Glutamatergic neuron (in vitro differentiated cells): ENCODE measurements at regions not wholly inside any gene's neighbourhood (a gene's known extent, or its start where the extent isn't known, plus 50 kb on each side); places are given as distances from the start of the nearest gene placed in this dataset.

Source experiments
- DNase-seq: peaks from one replicate; pipeline ENCODE4 v3.0.0; 2022
- H3K27ac Mint-ChIP-seq: one replicate; pipeline ENCODE4 v1.8.0; 2020; ENCODE audit warnings: mild to moderate bottlenecking, mixed read lengths, inconsistent platforms; ENCODE audit not compliant: unreplicated experiment
- H3K27me3 Mint-ChIP-seq: one replicate; pipeline ENCODE4 v1.8.0; 2020; ENCODE audit warnings: mild to moderate bottlenecking, moderate library complexity, mixed read lengths, inconsistent platforms; ENCODE audit not compliant: unreplicated experiment
- H3K36me3 Mint-ChIP-seq: one replicate; pipeline ENCODE4 v1.8.0; 2020; ENCODE audit warnings: mild to moderate bottlenecking, mixed read lengths, inconsistent platforms; ENCODE audit not compliant: unreplicated experiment
- H3K4me1 Mint-ChIP-seq: one replicate; pipeline ENCODE4 v1.8.0; 2020; ENCODE audit warnings: mild to moderate bottlenecking, low read depth, mixed read lengths, inconsistent platforms; ENCODE audit not compliant: unreplicated experiment
- H3K4me3 Mint-ChIP-seq: one replicate; pipeline ENCODE4 v1.8.0; 2020; ENCODE audit warnings: mild to moderate bottlenecking, mixed read lengths, inconsistent platforms; ENCODE audit not compliant: unreplicated experiment
- H3K9me3 Mint-ChIP-seq: one replicate; pipeline ENCODE4 v1.8.0; 2020; ENCODE audit warnings: mild to moderate bottlenecking, moderate library complexity, mixed read lengths, inconsistent platforms; ENCODE audit not compliant: unreplicated experiment
- TF ChIP-seq, protein P1 (sequence below): fragments of 200-600 bp; sonication (generic); IDR thresholded peaks from one replicate; pipeline ENCODE4 v1.5.0; 2021; ENCODE audit not compliant: partially characterized antibody, unreplicated experiment

GRCh38 chr1:81558291-81559076 lies 242.2 kb upstream of the ADGRL2 start:
- Mint-ChIP-seq H3K27me3 (no peaks in the 10 kb centered on the region), H3K27ac (no peak overlapping the region), H3K36me3 (no peaks in the 10 kb centered on the region), H3K4me1 (no peaks in the 10 kb centered on the region), H3K4me3 (no peak overlapping the region), H3K9me3 (no peaks in the 10 kb centered on the region)
- DNase-seq: no peak
- TF ChIP-seq, protein P1, sequence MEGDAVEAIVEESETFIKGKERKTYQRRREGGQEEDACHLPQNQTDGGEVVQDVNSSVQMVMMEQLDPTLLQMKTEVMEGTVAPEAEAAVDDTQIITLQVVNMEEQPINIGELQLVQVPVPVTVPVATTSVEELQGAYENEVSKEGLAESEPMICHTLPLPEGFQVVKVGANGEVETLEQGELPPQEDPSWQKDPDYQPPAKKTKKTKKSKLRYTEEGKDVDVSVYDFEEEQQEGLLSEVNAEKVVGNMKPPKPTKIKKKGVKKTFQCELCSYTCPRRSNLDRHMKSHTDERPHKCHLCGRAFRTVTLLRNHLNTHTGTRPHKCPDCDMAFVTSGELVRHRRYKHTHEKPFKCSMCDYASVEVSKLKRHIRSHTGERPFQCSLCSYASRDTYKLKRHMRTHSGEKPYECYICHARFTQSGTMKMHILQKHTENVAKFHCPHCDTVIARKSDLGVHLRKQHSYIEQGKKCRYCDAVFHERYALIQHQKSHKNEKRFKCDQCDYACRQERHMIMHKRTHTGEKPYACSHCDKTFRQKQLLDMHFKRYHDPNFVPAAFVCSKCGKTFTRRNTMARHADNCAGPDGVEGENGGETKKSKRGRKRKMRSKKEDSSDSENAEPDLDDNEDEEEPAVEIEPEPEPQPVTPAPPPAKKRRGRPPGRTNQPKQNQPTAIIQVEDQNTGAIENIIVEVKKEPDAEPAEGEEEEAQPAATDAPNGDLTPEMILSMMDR: no peak

GRCh38 chr1:81556968-81557367 lies 243.8 kb upstream of the ADGRL2 start:
- no peaks in the 10 kb centered on the region for H3K36me3 Mint-ChIP-seq
- no peaks in the 10 kb centered on the region for H3K27me3 Mint-ChIP-seq
- H3K9me3 Mint-ChIP-seq: no peaks in the 10 kb centered on the region

GRCh38 chr1:81554534-81554933 lies 246.2 kb upstream of the ADGRL2 start:
- no peak overlapping the region for H3K4me3 Mint-ChIP-seq

More at GRCh38 chr1:81556968-81557367, 243.8 kb upstream of the ADGRL2 start:
- no peak for DNase-seq
- Mint-ChIP-seq H3K4me3 (no peak overlapping the region), H3K4me1 (no peaks in the 10 kb centered on the region), H3K27ac (no peak overlapping the region)
- TF ChIP-seq, protein P1: no peak

GRCh38 chr1:81554108-81554507 lies 246.6 kb upstream of the ADGRL2 start:
- H3K27ac Mint-ChIP-seq: no peak overlapping the region
- TF ChIP-seq, protein P1: no peak
- H3K4me1 Mint-ChIP-seq: peaks cover 6% of the 10 kb centered on the region
- no peaks in the 10 kb centered on the region for H3K9me3 Mint-ChIP-seq
- no peak overlapping the region for H3K4me3 Mint-ChIP-seq
- no peaks in the 10 kb centered on the region for H3K27me3 Mint-ChIP-seq
- H3K36me3 Mint-ChIP-seq: no peaks in the 10 kb centered on the region
- DNase-seq: no peak

More at GRCh38 chr1:81554534-81554933, 246.2 kb upstream of the ADGRL2 start:
- H3K27ac Mint-ChIP-seq: no peak overlapping the region
- H3K9me3 Mint-ChIP-seq: no peaks in the 10 kb centered on the region
- no peaks in the 10 kb centered on the region for H3K36me3 Mint-ChIP-seq
- TF ChIP-seq, protein P1: no peak
- no peak for DNase-seq
- H3K27me3 Mint-ChIP-seq: no peaks in the 10 kb centered on the region
- peaks cover 6% of the 10 kb centered on the region for H3K4me1 Mint-ChIP-seq

DNA sequence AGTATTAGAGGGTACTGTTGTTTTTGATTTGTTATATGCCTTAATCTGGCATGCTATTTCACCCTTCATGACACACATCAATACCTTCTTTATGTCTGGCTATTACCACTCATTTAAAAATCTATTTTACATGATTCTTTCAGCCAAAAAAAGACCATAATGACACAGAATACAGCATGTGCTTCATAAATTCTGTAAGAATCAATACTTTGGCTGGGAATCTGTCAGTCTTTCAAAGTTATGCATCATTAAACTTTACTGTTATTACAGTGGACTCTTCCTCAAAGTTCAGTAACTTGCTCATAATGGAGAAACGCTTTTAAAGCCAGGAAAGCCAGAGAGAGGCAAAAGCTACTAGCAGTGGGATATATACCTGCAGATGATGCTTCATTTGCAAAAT lies 247.2 kb upstream of the ADGRL2 start:
- Mint-ChIP-seq H3K9me3 (no peaks in the 10 kb centered on the region), H3K27ac (no peak overlapping the region), H3K4me3 (no peak overlapping the region), H3K4me1 (peaks cover 7% of the 10 kb centered on the region), H3K36me3 (no peaks in the 10 kb centered on the region), H3K27me3 (no peaks in the 10 kb centered on the region)
- TF ChIP-seq, protein P1: no peak
- no peak for DNase-seq
